Activated naive CD4-positive, alpha-beta T cell treated with anti-CD3 and anti-CD28 coated beads for 36 hours (primary cell): ENCODE measurements at regions not wholly inside any gene's neighbourhood (a gene's known extent, or its start where the extent isn't known, plus 50 kb on each side); places are given as distances from the start of the nearest gene placed in this dataset.

ENCODE experiments used
- CTCF ChIA-PET: fragments of 350-600 bp; sonication (Branson Sonifier 250); formaldehyde crosslinking; loops from one replicate; lab custom pipeline; 2021; ENCODE audit warnings: antibody characterized with exemption; lab: Charles Lee
- DNase-seq: peaks from one replicate; pipeline ENCODE4 v3.0.0-alpha.2; 2020
- H3K27ac Mint-ChIP-seq: one replicate; pipeline ENCODE4 v1.8.0; 2021; ENCODE audit warnings: mild to moderate bottlenecking, mixed read lengths
- H3K27me3 Mint-ChIP-seq: one replicate; pipeline ENCODE4 v1.8.0; 2021; ENCODE audit warnings: low read depth, mixed read lengths
- H3K36me3 Mint-ChIP-seq: one replicate; pipeline ENCODE4 v1.8.0; 2021; ENCODE audit warnings: low read depth, mixed read lengths
- H3K4me1 Mint-ChIP-seq: one replicate; pipeline ENCODE4 v1.8.0; 2021; ENCODE audit warnings: low read depth, mixed read lengths
- H3K4me3 Mint-ChIP-seq: one replicate; pipeline ENCODE4 v1.8.0; 2021; ENCODE audit warnings: mild to moderate bottlenecking, moderate library complexity, mixed read lengths
- H3K9me3 Mint-ChIP-seq: one replicate; pipeline ENCODE4 v1.8.0; 2021; ENCODE audit warnings: mixed read lengths
- intact Hi-C: fragments of 100-400 bp; cut with micrococcal nuclease; formaldehyde crosslinking; loops from one replicate; pipeline ENCODE4 v1.15.1; 2023

- DNase-seq, result no peak
- Mint-ChIP-seq H3K27ac (no peak overlapping the region), H3K4me3 (no peak overlapping the region), H3K27me3 (peaks cover 8% of the 10 kb centered on the region), H3K4me1 (no peaks in the 10 kb centered on the region), H3K36me3 (no peaks in the 10 kb centered on the region), H3K9me3 (no peaks in the 10 kb centered on the region)
- CTCF ChIA-PET, result no interaction called here
- intact Hi-C loops, result no loop called here
Observed at GRCh38 chr10:58089739-58090138, 178.0 kb downstream of the IPMK start.

DNA sequence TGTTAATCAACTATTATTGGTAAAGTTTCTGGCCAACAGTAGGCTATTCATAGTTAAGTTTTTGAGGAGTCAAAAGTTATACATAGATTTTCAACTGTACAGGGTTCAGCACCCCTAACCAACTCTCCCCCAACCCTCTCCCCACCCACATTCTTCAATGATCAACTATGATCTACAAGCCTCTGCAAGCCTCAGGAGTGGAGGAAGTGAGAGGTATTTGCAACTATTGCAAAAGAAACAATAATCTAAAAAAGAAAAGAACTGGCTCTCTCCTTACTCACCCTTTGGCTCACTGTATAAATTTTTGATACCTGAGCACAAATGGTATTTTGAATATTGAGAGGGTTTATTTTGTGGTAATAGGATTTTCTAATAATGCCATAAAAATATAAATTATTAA, 179.8 kb downstream of the IPMK start:
- no peak for DNase-seq
- H3K27ac Mint-ChIP-seq, result no peak overlapping the region

GRCh38 chr10:58086763-58087150, 180.9 kb downstream of the IPMK start:
- no peak overlapping the region for H3K27ac Mint-ChIP-seq
- H3K4me3 Mint-ChIP-seq, result no peak overlapping the region
- no peaks in the 10 kb centered on the region for H3K9me3 Mint-ChIP-seq
- no peak for DNase-seq
- CTCF ChIA-PET, result no interaction called here
- no peaks in the 10 kb centered on the region for H3K36me3 Mint-ChIP-seq
- peaks cover 8% of the 10 kb centered on the region for H3K27me3 Mint-ChIP-seq
- H3K4me1 Mint-ChIP-seq, result no peaks in the 10 kb centered on the region
- intact Hi-C loops, result no loop called here

More for the DNA sequence above, 179.8 kb downstream of the IPMK start:
- H3K9me3 Mint-ChIP-seq, result no peaks in the 10 kb centered on the region
- no peaks in the 10 kb centered on the region for H3K36me3 Mint-ChIP-seq
- CTCF ChIA-PET, result no interaction called here
- no peak overlapping the region for H3K4me3 Mint-ChIP-seq
- intact Hi-C loops, result no loop called here
- H3K4me1 Mint-ChIP-seq, result no peaks in the 10 kb centered on the region
- peaks cover 8% of the 10 kb centered on the region for H3K27me3 Mint-ChIP-seq

GRCh38 chr10:58086144-58086762, 181.4 kb downstream of the IPMK start:
- H3K4me1 Mint-ChIP-seq, result no peaks in the 10 kb centered on the region
- peaks cover 8% of the 10 kb centered on the region for H3K27me3 Mint-ChIP-seq
- H3K9me3 Mint-ChIP-seq, result no peaks in the 10 kb centered on the region
- DNase-seq, result no peak
- CTCF ChIA-PET, result no interaction called here
- H3K4me3 Mint-ChIP-seq, result no peak overlapping the region
- intact Hi-C loops, result no loop called here
- no peak overlapping the region for H3K27ac Mint-ChIP-seq
- H3K36me3 Mint-ChIP-seq, result no peaks in the 10 kb centered on the region

GRCh38 chr10:58082248-58082647, 185.4 kb downstream of the IPMK start:
- CTCF ChIA-PET, result no interaction called here
- intact Hi-C loops, result no loop called here
- Mint-ChIP-seq H3K9me3 (no peaks in the 10 kb centered on the region), H3K36me3 (no peaks in the 10 kb centered on the region), H3K27me3 (peaks cover 6% of the 10 kb centered on the region), H3K4me1 (no peaks in the 10 kb centered on the region), H3K4me3 (no peak overlapping the region), H3K27ac (no peak overlapping the region)
- no peak for DNase-seq

DNA sequence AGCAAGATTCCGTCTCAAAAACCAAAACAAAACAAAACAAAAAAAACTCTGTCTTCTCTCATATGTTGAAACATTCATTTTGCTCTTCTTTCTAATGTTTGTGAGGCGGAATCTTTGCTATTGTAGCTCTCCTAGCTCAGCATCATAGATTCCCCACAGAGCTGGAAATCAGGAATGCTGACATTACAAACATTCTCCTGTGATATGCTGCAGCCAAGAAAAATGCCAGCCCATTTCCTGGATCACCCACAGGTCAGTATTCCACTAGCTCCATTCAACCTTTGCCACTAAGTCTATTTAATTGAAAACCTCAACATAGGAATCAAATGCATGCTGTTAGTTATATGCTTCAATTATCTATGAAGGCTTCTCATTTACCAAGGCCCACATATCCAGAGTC, 186.3 kb downstream of the IPMK start:
- H3K27ac Mint-ChIP-seq, result no peak overlapping the region
- no peak for DNase-seq
- no peaks in the 10 kb centered on the region for H3K9me3 Mint-ChIP-seq
- H3K4me1 Mint-ChIP-seq, result no peaks in the 10 kb centered on the region
- no peak overlapping the region for H3K4me3 Mint-ChIP-seq
- intact Hi-C loops, result no loop called here
- CTCF ChIA-PET, result no interaction called here
- H3K36me3 Mint-ChIP-seq, result no peaks in the 10 kb centered on the region
- H3K27me3 Mint-ChIP-seq, result peaks cover 6% of the 10 kb centered on the region

GRCh38 chr10:58079461-58079860, 188.2 kb downstream of the IPMK start:
- H3K9me3 Mint-ChIP-seq, result no peaks in the 10 kb centered on the region
- H3K4me3 Mint-ChIP-seq, result no peak overlapping the region
- DNase-seq, result no peak
- CTCF ChIA-PET, result no interaction called here
- H3K27me3 Mint-ChIP-seq, result no peaks in the 10 kb centered on the region
- no peak overlapping the region for H3K27ac Mint-ChIP-seq
- intact Hi-C loops, result no loop called here
- H3K4me1 Mint-ChIP-seq, result no peaks in the 10 kb centered on the region
- no peaks in the 10 kb centered on the region for H3K36me3 Mint-ChIP-seq

DNA sequence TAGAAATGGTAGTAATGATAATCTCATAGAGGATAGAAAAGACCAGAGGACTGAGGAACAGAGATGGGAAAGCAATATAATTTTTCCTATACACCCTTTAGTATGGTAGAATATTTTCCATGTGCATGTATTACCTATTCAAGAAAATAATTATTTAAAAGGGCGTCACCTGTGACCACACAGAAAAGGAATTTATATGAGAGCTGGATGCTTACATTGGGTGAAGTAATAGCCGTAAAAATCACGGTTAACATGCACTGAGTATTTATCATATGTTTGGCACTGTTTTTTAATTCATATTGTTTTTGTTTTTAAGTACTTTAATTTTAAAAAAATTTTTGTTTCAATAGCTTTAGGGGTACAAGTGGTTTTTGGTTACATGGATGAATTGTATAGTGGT, 195.1 kb downstream of the IPMK start:
- peaks cover 10% of the 10 kb centered on the region for H3K27me3 Mint-ChIP-seq
- no peaks in the 10 kb centered on the region for H3K36me3 Mint-ChIP-seq
- no peak overlapping the region for H3K4me3 Mint-ChIP-seq
- intact Hi-C loops, result no loop called here
- CTCF ChIA-PET, result no interaction called here
- H3K9me3 Mint-ChIP-seq, result no peaks in the 10 kb centered on the region
- DNase-seq, result no peak
- H3K4me1 Mint-ChIP-seq, result no peaks in the 10 kb centered on the region
- H3K27ac Mint-ChIP-seq, result no peak overlapping the region

DNA sequence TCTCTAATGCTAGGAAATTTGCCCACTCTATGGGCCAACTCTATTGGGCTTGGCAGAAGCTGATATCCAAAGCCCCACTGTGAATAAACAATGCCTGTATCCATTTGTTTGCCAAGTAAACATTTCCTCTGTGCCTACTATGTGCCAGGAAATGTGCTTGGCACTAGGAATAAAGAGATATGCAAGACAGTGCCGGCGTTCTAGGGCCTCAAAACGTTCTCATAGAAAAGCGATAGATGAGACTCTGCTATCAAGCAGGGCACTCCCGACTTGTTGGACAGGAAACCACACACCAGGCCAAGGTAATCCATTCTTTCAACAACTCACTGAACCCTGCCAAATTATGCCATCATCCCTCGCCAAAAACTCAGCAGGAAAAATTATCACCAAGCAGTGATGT, 196.7 kb downstream of the IPMK start:
- no peak overlapping the region for H3K27ac Mint-ChIP-seq
- peaks cover 13% of the 10 kb centered on the region for H3K27me3 Mint-ChIP-seq
- no peak overlapping the region for H3K4me3 Mint-ChIP-seq
- CTCF ChIA-PET, result no interaction called here
- no peaks in the 10 kb centered on the region for H3K4me1 Mint-ChIP-seq
- no peaks in the 10 kb centered on the region for H3K36me3 Mint-ChIP-seq
- H3K9me3 Mint-ChIP-seq, result no peaks in the 10 kb centered on the region
- intact Hi-C loops, result no loop called here
- no peak for DNase-seq

GRCh38 chr10:58068809-58069208, 198.9 kb downstream of the IPMK start:
- Mint-ChIP-seq H3K27me3 (peaks cover 19% of the 10 kb centered on the region), H3K4me1 (no peaks in the 10 kb centered on the region), H3K4me3 (no peak overlapping the region), H3K27ac (no peak overlapping the region), H3K9me3 (no peaks in the 10 kb centered on the region), H3K36me3 (no peaks in the 10 kb centered on the region)
- CTCF ChIA-PET, result no interaction called here
- intact Hi-C loops, result loop anchor here (5.0 kb wide), 1 partner anchor 732 kb away; no protein-coding TSS in a partner anchor
- DNase-seq, result no peak

GRCh38 chr10:58066979-58067378, 200.7 kb downstream of the IPMK start:
- Mint-ChIP-seq H3K4me1 (no peaks in the 10 kb centered on the region), H3K36me3 (no peaks in the 10 kb centered on the region), H3K27me3 (peaks cover 15% of the 10 kb centered on the region), H3K4me3 (no peak overlapping the region), H3K9me3 (no peaks in the 10 kb centered on the region), H3K27ac (no peak overlapping the region)
- no peak for DNase-seq
- intact Hi-C loops, result loop anchor here (5.0 kb wide), 1 partner anchor 730 kb away; no protein-coding TSS in a partner anchor
- CTCF ChIA-PET, result no interaction called here

DNA sequence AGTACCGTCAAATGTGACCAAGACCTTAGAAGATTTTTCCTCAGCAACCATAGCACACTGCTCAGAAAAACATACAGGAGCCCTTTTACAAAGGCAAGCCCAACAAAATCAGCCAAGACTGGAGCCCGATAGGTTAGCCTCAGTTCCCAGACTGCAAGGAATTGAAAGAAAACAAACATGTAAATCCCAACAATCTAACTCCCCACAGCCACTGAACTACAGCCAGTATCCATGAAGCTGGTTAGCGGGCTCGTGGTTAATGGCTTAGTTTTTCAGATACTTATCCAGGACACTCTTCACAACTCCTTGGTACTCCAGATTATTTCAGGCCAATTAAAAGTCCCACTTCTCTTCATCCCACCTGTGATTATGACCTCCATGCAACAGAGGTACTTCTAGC, 201.6 kb downstream of the IPMK start:
- H3K36me3 Mint-ChIP-seq, result no peaks in the 10 kb centered on the region
- no peaks in the 10 kb centered on the region for H3K4me1 Mint-ChIP-seq
- peaks cover 15% of the 10 kb centered on the region for H3K27me3 Mint-ChIP-seq
- intact Hi-C loops, result loop anchor here (5.0 kb wide), 1 partner anchor 729 kb away; no protein-coding TSS in a partner anchor
- CTCF ChIA-PET, result interaction anchor here (1.2 kb wide), 1 partner anchor 226 kb away, joined by 3 read pairs; no protein-coding TSS in a partner anchor
- DNase-seq, result no peak
- no peaks in the 10 kb centered on the region for H3K9me3 Mint-ChIP-seq
- H3K4me3 Mint-ChIP-seq, result no peak overlapping the region
- H3K27ac Mint-ChIP-seq, result no peak overlapping the region

GRCh38 chr10:58065529-58065815, 202.2 kb downstream of the IPMK start:
- Mint-ChIP-seq H3K27ac (no peak overlapping the region), H3K36me3 (no peaks in the 10 kb centered on the region), H3K4me3 (no peak overlapping the region), H3K27me3 (peaks cover 15% of the 10 kb centered on the region), H3K4me1 (no peaks in the 10 kb centered on the region), H3K9me3 (no peaks in the 10 kb centered on the region)
- no peak for DNase-seq
- CTCF ChIA-PET, result interaction anchor here (1.2 kb wide), 1 partner anchor 227 kb away, joined by 3 read pairs; no protein-coding TSS in a partner anchor
- intact Hi-C loops, result loop anchor here (1.0 to 5.0 kb wide), 2 partner anchors 87 to 728 kb away; no protein-coding TSS in a partner anchor
